Posterior vena cava (tissue), 2 donors: ENCODE measurements at regions not wholly inside any gene's neighbourhood (a gene's known extent, or its start where the extent isn't known, plus 50 kb on each side); places are given as distances from the start of the nearest gene placed in this dataset.
"Not testable (repeated sequence)": the region's sequence is repeated elsewhere in the genome, so short reads cannot be mapped to it uniquely, and the experiment has no call there.

Source experiments
- DNase-seq: peaks from one replicate; pipeline ENCODE4 v3.0.0-alpha.2; 2020; ENCODE audit warnings: low spot score
- intact Hi-C, 2 donors: fragments of 100-400 bp; cut with DNase I; formaldehyde crosslinking; loops; one replicate each; pipeline versions ENCODE4 v1.14.1 to v1.14.2; 2022 to 2023
- donor health status: DM: yes; HTN: yes; CAD: no.
- donor health status: DM: yes; HTN: yes; CAD: no.

DNA sequence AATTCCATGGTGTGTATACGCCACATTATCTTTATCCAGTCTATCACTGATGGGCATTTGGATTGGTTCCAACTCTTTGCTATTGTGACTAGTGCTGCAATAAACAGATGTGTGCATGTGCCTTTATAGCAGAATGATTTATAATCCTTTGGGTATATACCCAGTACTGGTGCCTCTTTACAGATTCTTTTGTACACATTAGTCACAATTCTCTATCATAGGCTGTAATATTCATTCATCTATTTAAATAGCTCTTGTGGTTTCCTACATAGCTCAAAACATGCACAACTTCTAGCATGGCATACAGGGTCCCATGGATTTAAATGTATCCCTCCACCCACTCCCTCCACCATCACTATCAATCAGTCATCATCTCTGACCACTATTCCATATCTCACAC is 324.1 kb upstream of the CADM2 start:
- intact Hi-C loops = no loop called here
- no peak for DNase-seq

DNA sequence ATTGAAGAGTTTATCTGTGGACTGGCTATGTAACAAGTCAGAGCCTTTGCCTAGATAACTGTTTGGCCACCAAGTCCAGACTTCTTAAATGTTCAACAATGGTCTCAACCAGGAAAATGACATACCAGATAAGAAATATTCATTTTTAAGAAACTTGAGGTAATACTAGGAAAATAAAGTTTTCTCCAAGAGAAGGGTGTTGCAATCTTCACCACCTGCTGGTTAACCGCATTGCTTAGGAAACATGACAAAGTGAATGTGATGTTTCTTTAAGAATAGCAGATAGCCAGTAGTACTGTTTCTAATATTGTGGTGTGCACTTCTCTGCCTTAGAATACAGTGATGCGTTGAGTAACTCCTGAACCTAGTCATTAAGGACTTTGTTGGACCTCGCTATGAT is 321.5 kb upstream of the CADM2 start:
- intact Hi-C loops = no loop called here
- no peak for DNase-seq

DNA sequence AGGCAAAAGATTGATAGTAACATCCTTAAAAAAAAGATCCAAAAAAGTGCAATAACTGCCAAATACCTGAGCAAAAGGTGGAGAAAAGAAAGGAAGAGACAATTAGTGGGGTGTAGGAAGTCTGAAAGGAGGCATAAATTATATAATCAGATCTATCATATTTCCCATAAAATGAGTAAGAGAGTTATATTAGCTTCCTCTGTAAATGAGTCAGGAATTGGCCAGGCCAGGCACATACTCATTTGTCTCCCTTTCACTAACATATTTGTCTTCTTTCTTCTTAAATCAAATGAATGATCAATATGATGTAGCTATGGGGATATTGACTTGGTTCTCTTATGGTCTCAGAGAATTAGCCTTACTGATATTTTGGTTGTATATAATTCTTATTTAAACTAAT is 292.3 kb upstream of the CADM2 start:
- DNase-seq = no peak
- intact Hi-C loops = no loop called here

DNA sequence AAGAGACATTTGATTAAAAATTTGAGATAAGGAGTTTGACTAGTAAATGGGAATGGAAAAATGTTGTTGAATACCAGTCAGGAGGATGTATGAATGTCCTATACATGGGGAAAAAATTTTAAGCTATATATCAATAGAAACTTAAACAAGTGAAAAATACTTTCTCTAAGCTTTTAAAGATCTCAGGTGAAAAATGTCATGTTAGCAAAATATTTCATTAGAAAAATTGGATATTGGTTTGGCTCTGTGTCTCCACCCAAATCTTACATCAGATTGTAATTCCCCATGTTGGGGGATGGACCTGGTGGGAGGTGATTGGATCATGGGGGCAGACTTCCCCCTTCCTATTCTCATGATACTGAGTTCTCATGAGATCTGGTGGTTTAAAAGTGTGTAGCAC is 279.6 kb upstream of the CADM2 start:
- DNase-seq = no peak
- intact Hi-C loops = no loop called here

DNA sequence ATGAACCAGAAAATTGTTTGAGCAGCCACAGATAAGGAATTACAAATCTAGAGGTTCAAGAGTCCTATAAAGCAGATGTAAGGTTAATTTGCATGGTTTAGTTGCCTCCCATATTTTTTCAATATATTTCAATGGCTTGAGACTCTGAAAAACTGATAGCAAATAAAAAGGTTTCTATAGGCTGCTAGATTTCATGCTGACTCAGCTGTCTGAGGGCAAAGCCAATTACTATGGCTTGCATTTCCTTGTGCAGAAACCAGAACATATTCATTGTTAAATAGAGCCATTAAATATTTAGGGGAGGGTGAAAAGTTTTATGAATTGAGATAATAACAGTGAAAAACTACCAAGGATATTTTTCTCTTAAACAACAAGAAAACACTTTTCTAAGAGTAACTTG is 278.1 kb upstream of the CADM2 start:
- no peak for DNase-seq
- intact Hi-C loops = no loop called here

- no peak for DNase-seq
- intact Hi-C loops = no loop called here
These were observed 275.3 kb upstream of the CADM2 start for GRCh38 chr3:84683493-84683892.

GRCh38 chr3:84685467-84685866 is 273.3 kb upstream of the CADM2 start:
- no peak for DNase-seq
- intact Hi-C loops = no loop called here

- intact Hi-C loops = no loop called here
- peak; percentile 59 for DNase-seq
These were observed 266.5 kb upstream of the CADM2 start for GRCh38 chr3:84692261-84692660.

DNA sequence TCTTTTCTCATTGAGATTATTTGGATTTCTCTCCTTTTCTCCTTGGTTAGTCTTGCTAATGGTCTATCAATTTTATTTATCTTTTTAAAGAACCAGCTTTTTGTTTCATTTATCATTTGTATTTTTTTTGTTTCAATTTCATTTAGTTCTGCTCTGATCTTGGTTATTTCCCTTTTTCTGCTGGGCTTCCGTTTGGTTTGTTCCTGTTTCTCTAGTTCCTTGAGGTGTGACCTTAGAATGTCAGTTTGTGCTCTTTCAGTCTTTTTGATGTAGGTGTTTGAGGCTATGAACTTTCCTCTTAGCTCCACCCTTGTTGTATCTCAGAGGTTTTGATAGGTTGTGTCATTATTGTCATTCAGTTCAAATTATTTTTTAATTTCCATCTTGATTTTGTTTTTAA is 248.5 kb upstream of the CADM2 start:
- DNase-seq, intact Hi-C loops: not testable (repeated sequence)

GRCh38 chr3:84717894-84718293 is 240.9 kb upstream of the CADM2 start:
- intact Hi-C loops = no loop called here
- no peak for DNase-seq

DNA sequence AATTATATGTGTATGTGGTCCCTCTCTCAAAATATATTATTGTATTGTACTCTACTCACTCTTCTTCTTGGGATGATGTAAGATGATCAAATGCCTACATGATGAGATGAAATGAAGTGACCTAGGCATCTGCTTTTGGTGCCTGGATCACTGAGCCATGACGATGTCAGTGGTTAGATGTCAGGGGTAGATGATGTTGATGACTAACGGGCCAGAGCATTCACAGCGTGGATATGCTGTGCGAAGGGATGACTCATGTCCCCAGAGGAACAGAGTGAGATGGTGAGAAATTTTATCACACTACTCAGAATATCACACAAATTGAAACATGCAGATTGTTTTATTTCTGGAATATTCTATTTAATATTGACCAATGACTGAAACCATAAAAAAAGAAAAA is 233.9 kb upstream of the CADM2 start:
- no peak for DNase-seq
- intact Hi-C loops = no loop called here

DNA sequence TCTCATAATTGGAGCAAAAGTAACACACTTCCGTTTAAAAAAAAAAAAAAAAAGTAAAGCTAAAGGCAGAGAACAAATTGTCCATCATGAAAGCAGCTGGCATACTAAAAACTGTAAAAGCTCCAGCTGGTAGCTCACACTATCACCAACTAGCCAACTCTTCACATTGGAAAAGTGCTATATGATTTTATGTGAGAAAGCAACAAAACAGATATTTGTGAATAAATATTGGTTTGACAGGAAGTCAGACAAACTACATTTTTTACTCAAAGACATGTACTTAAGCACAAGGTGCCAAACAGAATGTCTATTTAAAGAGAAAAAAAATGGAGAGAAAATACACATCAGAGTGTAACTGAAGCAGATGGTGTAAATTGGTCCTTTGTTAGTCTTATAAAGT is 231.2 kb upstream of the CADM2 start:
- DNase-seq = no peak
- intact Hi-C loops = no loop called here

DNA sequence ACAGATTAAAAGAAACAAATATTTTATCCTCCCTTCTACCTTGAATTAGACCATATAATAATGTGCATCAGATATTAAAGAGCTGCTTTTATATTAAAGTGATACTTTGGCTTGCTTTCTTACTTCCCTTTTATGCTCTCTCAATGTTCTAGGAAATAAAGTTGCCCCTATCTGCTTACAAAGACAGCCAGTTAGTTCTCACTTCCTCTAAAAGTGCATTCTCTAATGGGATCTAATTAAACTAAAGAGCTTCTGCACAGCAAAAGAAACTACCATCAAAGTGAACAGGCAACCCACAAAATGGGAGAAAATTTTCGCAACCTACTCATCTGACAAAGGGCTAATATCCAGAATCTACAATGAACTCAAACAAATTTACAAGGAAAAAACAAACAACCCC is 224.1 kb upstream of the CADM2 start:
- intact Hi-C loops, DNase-seq: not testable (repeated sequence)

GRCh38 chr3:84738086-84738485 is 220.7 kb upstream of the CADM2 start:
- intact Hi-C loops = no loop called here
- DNase-seq = no peak

GRCh38 chr3:84742915-84743425 is 215.8 kb upstream of the CADM2 start:
- intact Hi-C loops = no loop called here

GRCh38 chr3:84744130-84744529 is 214.7 kb upstream of the CADM2 start:
- DNase-seq = no peak
- intact Hi-C loops = no loop called here

More at GRCh38 chr3:84742915-84743425, 215.8 kb upstream of the CADM2 start:
- no peak for DNase-seq

- DNase-seq = no peak
- intact Hi-C loops = no loop called here
These were observed 202.9 kb upstream of the CADM2 start for GRCh38 chr3:84755860-84756259.

DNA sequence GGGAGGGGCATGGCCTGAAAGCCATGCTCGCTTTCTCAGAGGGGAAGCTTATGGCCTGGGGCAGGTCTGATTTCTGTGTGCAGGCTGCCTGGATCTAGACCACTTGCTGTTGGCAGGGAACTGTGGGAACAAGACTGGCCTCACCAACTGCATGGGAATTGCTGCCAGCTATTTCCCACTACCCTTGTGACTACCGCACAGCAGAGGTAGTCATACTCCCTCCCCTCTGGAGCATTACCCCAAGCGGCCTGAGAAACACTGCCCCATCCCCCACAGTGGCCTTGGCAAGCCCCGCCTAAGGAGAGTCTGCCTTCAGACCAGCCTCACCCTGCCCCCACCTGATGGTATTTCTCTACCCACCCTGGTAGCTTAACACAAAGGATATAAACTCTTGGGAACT is 199.4 kb upstream of the CADM2 start:
- DNase-seq = no peak
- intact Hi-C loops = no loop called here

GRCh38 chr3:84772841-84773240 is 185.9 kb upstream of the CADM2 start:
- intact Hi-C loops = no loop called here
- no peak for DNase-seq

GRCh38 chr3:84783281-84783680 is 175.5 kb upstream of the CADM2 start:
- intact Hi-C loops = no loop called here
- no peak for DNase-seq

- intact Hi-C loops = no loop called here
- no peak for DNase-seq
These were observed 168.8 kb upstream of the CADM2 start for GRCh38 chr3:84789961-84790360.

DNA sequence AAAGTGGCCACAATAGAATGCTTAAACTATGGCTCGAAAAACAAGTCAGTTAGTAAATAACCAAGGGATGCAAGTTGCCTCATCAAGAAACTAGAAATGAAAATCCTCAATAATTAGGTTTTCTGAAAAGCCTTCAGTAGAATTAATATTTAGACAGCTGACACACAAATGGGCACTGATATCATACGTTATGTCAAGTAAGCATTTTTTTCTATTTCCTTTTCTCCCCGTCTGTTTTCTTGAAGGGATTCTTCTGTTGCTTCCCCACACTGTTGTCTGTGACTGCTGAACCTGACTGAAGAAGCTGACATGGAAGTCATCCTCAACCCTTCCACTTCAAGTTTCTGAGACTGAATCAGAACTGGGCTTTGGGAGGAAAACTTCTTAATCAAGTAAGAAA is 151.8 kb upstream of the CADM2 start:
- intact Hi-C loops = no loop called here
- no peak for DNase-seq
